ENCODE measurements at regions not wholly inside any gene's neighbourhood (a gene's known extent, or its start where the extent isn't known, plus 50 kb on each side); places are given as distances from the start of the nearest gene placed in this dataset.

DNA sequence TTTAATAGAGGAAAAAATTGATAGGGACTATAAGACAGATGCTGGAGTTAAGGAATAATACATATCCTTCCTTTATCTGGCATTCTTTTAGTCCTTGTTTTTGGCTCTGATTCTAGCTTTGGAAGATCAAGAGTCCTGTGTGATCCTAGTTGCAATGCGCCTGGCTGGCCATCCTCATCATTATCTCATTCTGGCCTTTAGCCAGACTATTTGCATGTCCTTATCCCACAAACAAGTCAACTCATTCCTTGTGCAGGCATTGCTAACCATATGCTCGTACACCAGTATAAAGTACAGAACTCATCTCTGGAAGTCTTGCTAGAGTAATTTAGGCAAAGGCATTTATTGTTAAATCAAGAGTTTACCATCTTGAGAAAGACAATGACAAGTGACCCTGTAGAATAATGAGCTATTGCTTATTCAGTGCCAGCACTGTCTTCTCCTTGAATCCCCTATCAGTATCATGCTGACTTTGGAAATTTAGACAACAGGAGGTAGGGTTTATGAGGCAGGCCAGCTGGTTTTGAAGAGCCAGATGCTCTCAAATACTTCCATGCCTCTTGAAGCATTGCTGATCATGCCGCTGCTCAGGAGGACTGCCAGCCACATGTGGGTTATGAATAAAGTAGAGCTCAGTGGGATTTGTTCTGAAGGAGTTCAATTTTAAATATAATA is 1730.3 kb upstream of the TENM3 start:
- TF ChIP-seq POLR2A (IDR thresholded peaks at IDR 0.05; ENCODE audit: low read depth, low read length) (no peak), POLR2AphosphoS5 (IDR thresholded peaks at IDR 0.05; ENCODE audit: low read depth, low read length) (no peak), TAF1 (IDR thresholded peaks at IDR 0.05; ENCODE audit: borderline replicate concordance, low read depth, low read length) (no peak)
